HEK293T (cell line): ENCODE measurements at regions not wholly inside any gene's neighbourhood (a gene's known extent, or its start where the extent isn't known, plus 50 kb on each side); places are given as distances from the start of the nearest gene placed in this dataset.

ENCODE experiments used
- ARNT ChIP-seq: fragments of 450-650 bp; IDR thresholded peaks from 2 replicates; pipeline ENCODE4 v1.6.1; 2017; ENCODE audit warnings: mild to moderate bottlenecking
- BHLHE40 ChIP-seq: fragments of 450-650 bp; IDR thresholded peaks from 2 replicates; pipeline ENCODE4 v1.6.1; 2016; ENCODE audit warnings: mild to moderate bottlenecking, moderate library complexity, borderline replicate concordance
- CTBP1 ChIP-seq: fragments of 450-650 bp; IDR thresholded peaks from 2 replicates; pipeline ENCODE4 v1.6.1; 2016; ENCODE audit warnings: borderline replicate concordance
- FOXA1 ChIP-seq: fragments of 450-650 bp; IDR thresholded peaks from 2 replicates; pipeline ENCODE4 v1.6.1; 2016; ENCODE audit warnings: mild to moderate bottlenecking
- FOXK2 ChIP-seq: fragments of 450-650 bp; IDR thresholded peaks from 2 replicates; pipeline ENCODE4 v1.6.1; 2016; ENCODE audit warnings: mild to moderate bottlenecking
- FOXM1 ChIP-seq: fragments of 450-650 bp; IDR thresholded peaks from 2 replicates; pipeline ENCODE4 v1.6.1; 2017; ENCODE audit warnings: mild to moderate bottlenecking, borderline replicate concordance
- PKNOX1 ChIP-seq: fragments of 450-650 bp; IDR thresholded peaks from 2 replicates; pipeline ENCODE4 v1.6.1; 2016
- SP1 ChIP-seq: fragments of 450-650 bp; IDR thresholded peaks from 2 replicates; pipeline ENCODE4 v1.6.1; 2017
- SUZ12 ChIP-seq: fragments of 450-650 bp; IDR thresholded peaks from 2 replicates; pipeline ENCODE4 v1.6.1; 2016; ENCODE audit warnings: mild to moderate bottlenecking
- TARDBP ChIP-seq: fragments of 450-650 bp; IDR thresholded peaks from 2 replicates; pipeline ENCODE4 v1.6.1; 2016

DNA sequence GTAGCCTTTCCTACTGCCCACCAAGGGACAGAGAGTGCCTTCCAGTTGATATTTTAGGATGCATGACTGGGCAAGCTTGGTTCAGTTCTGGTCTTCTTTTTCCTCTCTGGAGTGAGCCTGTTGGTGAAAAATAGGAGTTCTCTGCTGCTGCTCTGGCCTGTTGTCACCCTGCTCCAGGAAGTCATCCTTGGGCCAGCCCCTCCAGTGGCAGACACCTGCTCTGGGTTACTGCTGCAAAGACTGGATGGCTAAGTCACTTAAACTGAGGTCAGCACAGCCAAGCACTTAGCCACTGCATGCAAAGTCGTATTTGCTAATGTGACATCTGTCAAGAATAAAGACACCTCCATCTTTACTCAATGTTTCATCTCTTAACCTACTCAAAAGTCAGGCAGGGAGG lies 219.6 kb upstream of the ID2 start:
- TF ChIP-seq CTBP1, result no peak
- no peak for TF ChIP-seq ARNT
- no peak for TF ChIP-seq SUZ12
- no peak for TF ChIP-seq BHLHE40
- no peak for TF ChIP-seq FOXK2
- TF ChIP-seq TARDBP, result no peak
- no peak for TF ChIP-seq PKNOX1
- TF ChIP-seq SP1, result no peak
- no peak for TF ChIP-seq FOXA1
- no peak for TF ChIP-seq FOXM1
